Activated T-helper 2 cell treated with anti-CD3 and anti-CD28 coated beads, Interferon-gamma antibody, Interleukin-2, Interleukin-4, amounts not matched to agents 10 μg/mL and 5 μg/mL and 100 μg/mL, durations not matched to agents 14 hours and 24 hours and 36 hours (primary cell): ENCODE measurements at regions not wholly inside any gene's neighbourhood (a gene's known extent, or its start where the extent isn't known, plus 50 kb on each side); places are given as distances from the start of the nearest gene placed in this dataset.
"Not testable (repeated sequence)": the region's sequence is repeated elsewhere in the genome, so short reads cannot be mapped to it uniquely, and the experiment has no call there.

ENCODE experiments used
- DNase-seq: peaks from one replicate; pipeline ENCODE4 v3.0.0; 2021; ENCODE audit warnings: low spot score
- H3K27ac Mint-ChIP-seq: one replicate; pipeline ENCODE4 v1.8.0; 2021; ENCODE audit warnings: mixed read lengths
- H3K27me3 Mint-ChIP-seq: one replicate; pipeline ENCODE4 v1.8.0; 2021; ENCODE audit warnings: low read depth, mixed read lengths
- H3K36me3 Mint-ChIP-seq: one replicate; pipeline ENCODE4 v1.8.0; 2021; ENCODE audit warnings: low read depth, mixed read lengths
- H3K4me1 Mint-ChIP-seq: one replicate; pipeline ENCODE4 v1.8.0; 2021; ENCODE audit warnings: low read depth, mixed read lengths
- H3K4me3 Mint-ChIP-seq: one replicate; pipeline ENCODE4 v1.8.0; 2021; ENCODE audit warnings: low read depth, mild to moderate bottlenecking, moderate library complexity, mixed read lengths
- H3K9me3 Mint-ChIP-seq: one replicate; pipeline ENCODE4 v1.8.0; 2021; ENCODE audit warnings: mixed read lengths
- intact Hi-C: fragments of 100-400 bp; cut with micrococcal nuclease; formaldehyde crosslinking; loops from one replicate; pipeline ENCODE4 v1.15.1; 2023

DNA sequence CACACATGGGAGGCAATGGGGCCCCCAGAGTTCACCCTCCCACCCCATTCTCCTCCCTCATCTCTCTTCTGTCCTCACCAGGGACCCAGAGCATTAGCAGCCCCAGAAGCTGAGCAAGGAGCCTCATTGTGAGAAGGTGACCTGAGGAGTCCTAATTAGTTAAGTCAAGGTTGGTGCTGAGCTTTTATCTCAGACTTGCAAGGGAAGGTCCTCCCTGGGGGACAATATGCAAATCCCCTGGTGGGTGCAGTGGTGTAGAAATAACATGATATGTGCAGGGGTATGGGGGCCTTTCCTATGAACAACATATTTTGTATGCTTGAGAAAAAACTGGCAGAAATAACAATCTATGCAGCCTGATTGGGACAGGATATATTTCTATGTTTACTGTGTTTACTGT, 485.5 kb downstream of the RPIA start:
- H3K9me3 Mint-ChIP-seq, H3K27me3 Mint-ChIP-seq, intact Hi-C loops, H3K4me1 Mint-ChIP-seq, H3K4me3 Mint-ChIP-seq, H3K36me3 Mint-ChIP-seq, H3K27ac Mint-ChIP-seq, DNase-seq: not testable (repeated sequence)

DNA sequence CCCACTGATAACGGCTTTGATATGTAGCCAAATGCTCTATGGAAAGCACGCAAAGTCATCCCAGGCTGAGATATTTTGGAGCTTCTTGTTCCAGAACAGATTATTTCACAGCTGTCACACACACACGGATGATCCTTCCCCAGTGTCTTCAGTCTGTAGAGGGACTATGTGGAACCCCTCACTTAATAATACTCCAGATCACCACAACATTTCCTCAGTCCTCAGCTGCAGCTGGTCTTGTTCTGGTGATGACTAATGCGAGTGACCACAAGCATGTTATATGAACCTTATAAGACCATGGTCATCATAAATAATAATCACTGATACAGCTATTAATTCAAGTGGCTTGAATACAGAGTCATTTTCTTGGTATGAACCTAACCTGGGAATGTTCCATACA, 490.7 kb downstream of the RPIA start:
- H3K27ac Mint-ChIP-seq, intact Hi-C loops, H3K4me1 Mint-ChIP-seq, H3K9me3 Mint-ChIP-seq, H3K4me3 Mint-ChIP-seq, H3K27me3 Mint-ChIP-seq, DNase-seq, H3K36me3 Mint-ChIP-seq: not testable (repeated sequence)

- H3K27ac Mint-ChIP-seq, DNase-seq, H3K4me3 Mint-ChIP-seq, H3K9me3 Mint-ChIP-seq, H3K27me3 Mint-ChIP-seq, H3K36me3 Mint-ChIP-seq, H3K4me1 Mint-ChIP-seq, intact Hi-C loops: not testable (repeated sequence)
These were observed 493.3 kb downstream of the RPIA start for GRCh38 chr2:89184746-89185145.

- Mint-ChIP-seq H3K4me1 (peaks cover 12% of the 10 kb centered on the region), H3K9me3 (peaks cover 11% of the 10 kb centered on the region)
- intact Hi-C loops, H3K27ac Mint-ChIP-seq, H3K4me3 Mint-ChIP-seq, DNase-seq, H3K27me3 Mint-ChIP-seq, H3K36me3 Mint-ChIP-seq: not testable (repeated sequence)
These were observed 504.3 kb downstream of the RPIA start for GRCh38 chr2:89195636-89196251.

GRCh38 chr2:89196719-89197118, 505.2 kb downstream of the RPIA start:
- H3K36me3 Mint-ChIP-seq, intact Hi-C loops, H3K4me3 Mint-ChIP-seq, H3K27ac Mint-ChIP-seq, H3K27me3 Mint-ChIP-seq, DNase-seq: not testable (repeated sequence)
- Mint-ChIP-seq H3K9me3 (peaks cover 11% of the 10 kb centered on the region), H3K4me1 (peaks cover 12% of the 10 kb centered on the region)

- H3K36me3 Mint-ChIP-seq, H3K27ac Mint-ChIP-seq, intact Hi-C loops, H3K27me3 Mint-ChIP-seq, H3K4me3 Mint-ChIP-seq, DNase-seq: not testable (repeated sequence)
- Mint-ChIP-seq H3K4me1 (peaks cover 12% of the 10 kb centered on the region), H3K9me3 (peaks cover 11% of the 10 kb centered on the region)
These were observed 506.6 kb downstream of the RPIA start for GRCh38 chr2:89198026-89198425.

DNA sequence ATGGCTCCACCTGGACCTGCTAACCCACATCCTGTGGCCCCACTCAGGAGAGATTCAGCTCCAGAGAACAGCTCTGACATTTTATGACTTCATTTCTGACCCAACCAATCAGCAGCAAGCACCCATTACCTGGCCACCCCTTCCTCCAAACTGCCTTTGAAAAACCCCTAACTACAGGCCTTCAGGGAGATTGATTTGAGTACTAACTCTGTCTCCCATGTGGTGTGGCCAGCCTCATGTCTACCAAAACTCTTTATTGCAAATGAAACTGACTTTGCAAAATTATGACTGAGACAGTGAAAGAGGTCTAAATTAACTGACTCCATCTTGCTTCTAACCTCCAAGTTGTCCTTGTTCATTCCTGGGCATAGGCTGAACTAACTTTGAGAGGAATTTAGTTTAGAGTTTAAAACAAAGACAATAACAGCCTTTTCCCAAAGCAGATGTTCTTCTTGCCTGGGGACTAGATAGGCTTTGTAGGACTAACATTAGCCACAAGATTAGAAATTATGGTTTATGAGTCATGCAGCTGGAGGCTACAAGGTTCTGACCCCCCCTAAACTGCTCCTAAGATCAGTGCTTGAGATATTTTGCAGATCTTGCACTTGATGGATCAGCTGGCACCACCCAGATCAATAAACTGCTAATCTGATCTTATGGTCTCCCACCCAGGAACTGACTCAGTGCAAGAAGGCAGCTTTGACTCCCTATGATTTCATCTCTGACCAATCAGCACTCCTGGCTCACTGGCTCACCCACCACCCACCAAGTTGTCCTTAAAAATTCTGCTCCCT, 508.2 kb downstream of the RPIA start:
- peak; percentile 9 for DNase-seq
- Mint-ChIP-seq H3K9me3 (peaks cover 11% of the 10 kb centered on the region), H3K4me1 (peaks cover 12% of the 10 kb centered on the region)
- H3K27ac Mint-ChIP-seq, H3K4me3 Mint-ChIP-seq, H3K27me3 Mint-ChIP-seq, H3K36me3 Mint-ChIP-seq, intact Hi-C loops: not testable (repeated sequence)

- H3K9me3 Mint-ChIP-seq: peaks cover 11% of the 10 kb centered on the region
- intact Hi-C loops, H3K4me3 Mint-ChIP-seq, H3K36me3 Mint-ChIP-seq, H3K27me3 Mint-ChIP-seq, H3K27ac Mint-ChIP-seq, DNase-seq: not testable (repeated sequence)
- H3K4me1 Mint-ChIP-seq: peaks cover 12% of the 10 kb centered on the region
These were observed 508.7 kb downstream of the RPIA start for GRCh38 chr2:89200247-89200527.

DNA sequence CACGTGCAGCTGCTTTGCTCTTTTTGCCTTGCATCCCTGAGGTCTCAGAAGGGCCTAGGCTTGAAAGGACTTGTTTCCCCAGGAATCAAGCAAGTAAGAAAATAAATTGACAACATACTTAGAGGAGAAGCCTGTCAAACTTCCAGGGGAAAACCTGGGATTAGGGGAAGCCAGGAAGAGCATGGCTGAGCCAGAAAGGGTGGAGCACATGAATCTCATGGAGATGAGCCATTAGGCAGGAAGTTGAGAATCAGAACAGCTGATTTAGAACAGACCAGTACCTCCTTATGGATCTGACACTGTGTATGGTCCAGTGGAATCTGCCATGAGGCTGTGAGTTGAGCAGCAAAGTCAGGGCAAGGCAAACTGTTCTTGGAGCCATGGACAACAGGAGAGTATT, 511.0 kb downstream of the RPIA start:
- intact Hi-C loops, H3K27ac Mint-ChIP-seq, H3K36me3 Mint-ChIP-seq: not testable (repeated sequence)

DNA sequence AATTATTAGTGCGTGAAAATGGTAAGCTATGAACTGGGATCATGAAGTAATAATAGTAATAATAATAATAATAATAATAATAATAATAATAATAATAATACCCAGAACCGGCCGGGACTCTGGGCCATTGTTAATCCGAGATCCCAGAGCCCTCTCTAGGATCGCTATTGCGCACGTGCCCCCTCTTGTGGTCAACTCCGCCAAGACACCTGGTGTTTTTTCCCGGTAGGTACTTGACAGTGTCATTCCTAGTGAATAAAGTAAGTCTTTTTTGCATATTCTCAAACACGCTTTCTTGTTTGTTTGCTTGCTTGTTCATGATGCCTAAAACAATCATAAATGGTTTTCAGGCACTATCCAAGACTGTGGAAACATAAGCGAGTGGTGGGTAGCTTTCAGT, 513.7 kb downstream of the RPIA start:
- H3K27me3 Mint-ChIP-seq, H3K4me3 Mint-ChIP-seq, H3K36me3 Mint-ChIP-seq, H3K27ac Mint-ChIP-seq, H3K4me1 Mint-ChIP-seq, H3K9me3 Mint-ChIP-seq, intact Hi-C loops: not testable (repeated sequence)
- DNase-seq: peak; percentile 13

More for the DNA sequence above, 511.0 kb downstream of the RPIA start:
- not testable (repeated sequence) for H3K27me3 Mint-ChIP-seq, DNase-seq, H3K4me3 Mint-ChIP-seq
- Mint-ChIP-seq H3K9me3 (peaks cover 11% of the 10 kb centered on the region), H3K4me1 (peaks cover 12% of the 10 kb centered on the region)

DNA sequence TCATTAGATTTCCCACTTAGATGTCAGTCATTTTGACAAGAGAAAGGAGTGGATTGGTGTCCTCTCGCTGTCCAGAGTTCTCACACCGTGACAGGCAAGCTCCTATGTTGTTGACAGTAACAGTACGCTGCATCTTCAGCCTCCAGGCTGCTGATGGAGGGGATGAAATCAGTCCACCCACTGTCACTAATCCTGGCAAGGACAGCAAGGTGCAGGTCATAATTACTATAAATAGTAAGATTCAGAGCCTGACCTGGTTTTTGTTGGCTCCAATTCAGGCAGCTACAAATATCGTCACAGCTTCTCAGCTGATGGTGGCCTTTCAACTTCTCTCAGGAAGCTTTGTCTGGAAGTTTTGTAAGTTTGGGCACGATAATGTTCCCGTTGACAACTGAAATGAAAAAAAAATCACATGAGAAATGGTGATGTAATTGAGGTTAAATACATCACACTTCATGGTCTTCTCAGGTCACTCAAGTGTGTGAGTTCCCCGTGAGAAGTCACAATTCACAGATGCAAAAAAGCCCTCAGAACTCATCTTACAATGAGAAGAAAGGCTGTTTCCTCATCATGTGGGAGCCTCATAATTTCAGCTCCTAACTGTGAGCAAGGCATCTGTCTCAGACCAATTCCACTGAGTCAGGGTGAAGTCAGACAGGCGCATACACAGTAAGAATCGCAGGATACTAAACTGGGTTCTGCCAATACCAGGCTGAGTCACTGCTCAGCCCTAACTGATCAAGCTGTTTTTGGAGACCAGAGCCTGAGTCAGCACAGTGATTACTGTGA, 516.9 kb downstream of the RPIA start:
- DNase-seq, H3K27ac Mint-ChIP-seq, H3K9me3 Mint-ChIP-seq, H3K36me3 Mint-ChIP-seq, H3K27me3 Mint-ChIP-seq, H3K4me3 Mint-ChIP-seq, intact Hi-C loops, H3K4me1 Mint-ChIP-seq: not testable (repeated sequence)

DNA sequence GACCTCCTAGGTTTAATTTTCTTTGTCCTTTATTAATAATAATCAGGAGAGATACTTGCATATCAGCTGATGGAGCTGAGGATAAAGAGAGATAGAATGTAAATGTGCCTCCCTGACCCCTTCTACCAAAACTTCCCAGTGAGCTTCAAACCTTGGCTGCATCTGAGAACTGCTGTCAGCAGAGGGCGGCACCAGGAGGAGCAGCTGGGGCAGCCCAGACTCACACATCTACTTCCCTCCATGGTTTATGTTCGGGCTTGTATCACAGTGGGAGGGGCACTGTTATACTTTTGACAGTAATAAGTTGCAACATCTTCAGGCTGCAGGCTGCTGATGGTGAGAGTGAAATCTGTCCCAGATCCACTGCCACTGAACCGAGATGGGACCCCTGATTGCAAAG, 521.7 kb downstream of the RPIA start:
- not testable (repeated sequence) for H3K27ac Mint-ChIP-seq, H3K4me3 Mint-ChIP-seq

DNA sequence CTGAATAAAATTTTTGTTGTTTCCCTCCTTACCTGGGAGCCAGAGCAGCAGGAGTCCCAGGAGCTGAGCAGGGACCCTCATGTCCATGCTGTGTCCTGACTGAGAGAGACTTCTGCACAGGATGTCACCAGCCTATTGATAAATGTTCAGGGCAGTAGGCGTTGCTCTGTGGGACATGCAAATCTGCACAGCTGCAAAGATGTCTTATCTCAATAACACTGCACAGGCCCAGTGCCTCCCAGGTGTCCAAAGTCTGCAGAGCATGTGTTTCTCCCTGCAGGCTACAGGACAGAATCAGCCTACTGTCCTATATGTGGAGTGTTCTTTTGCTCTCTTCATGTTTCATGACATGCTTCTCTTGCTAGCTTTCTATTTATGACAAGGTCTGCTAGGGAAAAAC, 522.3 kb downstream of the RPIA start:
- intact Hi-C loops, DNase-seq, H3K36me3 Mint-ChIP-seq, H3K4me3 Mint-ChIP-seq, H3K27ac Mint-ChIP-seq, H3K4me1 Mint-ChIP-seq, H3K27me3 Mint-ChIP-seq, H3K9me3 Mint-ChIP-seq: not testable (repeated sequence)

More for the DNA sequence above, 521.7 kb downstream of the RPIA start:
- H3K36me3 Mint-ChIP-seq, H3K27me3 Mint-ChIP-seq, H3K9me3 Mint-ChIP-seq, intact Hi-C loops, DNase-seq, H3K4me1 Mint-ChIP-seq: not testable (repeated sequence)
